ENCODE measurements at regions not wholly inside any gene's neighbourhood (a gene's known extent, or its start where the extent isn't known, plus 50 kb on each side); places are given as distances from the start of the nearest gene placed in this dataset.

DNA sequence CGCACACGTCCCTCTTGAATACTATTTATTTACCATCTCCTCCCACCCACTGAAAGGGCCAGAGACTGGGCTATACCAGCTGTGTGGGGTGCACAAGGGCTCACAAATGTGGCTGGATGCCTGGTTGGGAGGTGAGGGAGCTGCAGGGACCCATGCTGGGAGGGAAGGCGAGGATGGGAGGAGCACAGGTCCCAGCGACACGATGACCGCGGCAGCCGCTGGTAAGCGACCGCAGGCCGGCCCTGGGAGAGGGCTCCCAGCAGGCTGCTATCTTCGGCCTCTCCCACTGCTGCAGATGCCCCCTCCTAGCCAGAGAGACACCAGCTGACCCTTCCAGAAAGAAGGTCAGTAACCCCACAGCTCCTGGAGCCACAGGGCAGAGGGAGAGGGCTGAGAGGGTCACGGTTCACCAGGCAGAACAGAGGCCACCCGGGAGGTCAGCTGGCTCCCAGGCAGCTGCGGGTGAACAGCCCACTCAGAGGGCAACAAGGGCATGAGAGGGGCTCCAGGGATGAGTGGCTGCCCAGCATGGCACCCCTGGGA, 163.9 kb downstream of the CRYBB2 start:
- ChIA-PET CTCF (ENCODE audit: unreplicated experiment) (no interaction called here), POLR2A (interaction anchor here (0.6 kb wide), 1 partner anchor 1150 kb away, joined by 3 read pairs; no protein-coding TSS in a partner anchor)
- H3K4me3 ChIP-seq (ENCODE audit: low read depth, low read length, poor library complexity, severe bottlenecking) = no peak overlapping the region
- peaks cover 6% of the 10 kb centered on the region; the same call in 1 of the 2 replicates for H3K79me2 ChIP-seq (ENCODE audit: insufficient read depth, low read depth, low read length)
- H4K20me1 ChIP-seq (ENCODE audit: insufficient read depth, low read length) = peaks cover 3% of the 10 kb centered on the region
- intact Hi-C loops (cut with micrococcal nuclease; ENCODE audit: unreplicated experiment) = no loop called here
- H3K36me3 ChIP-seq (ENCODE audit: insufficient read depth, low read length) = peaks cover 28% of the 10 kb centered on the region
- no TSS peak for BruUV-seq (replicated peaks)
- no peak overlapping the region for H3K4me2 ChIP-seq (ENCODE audit: low read length)
- DNase-seq (ENCODE audit: low spot score) = no peak
- H2AFZ ChIP-seq (ENCODE audit: low read length) = no peak overlapping the region
- TF ChIP-seq, protein P1, sequence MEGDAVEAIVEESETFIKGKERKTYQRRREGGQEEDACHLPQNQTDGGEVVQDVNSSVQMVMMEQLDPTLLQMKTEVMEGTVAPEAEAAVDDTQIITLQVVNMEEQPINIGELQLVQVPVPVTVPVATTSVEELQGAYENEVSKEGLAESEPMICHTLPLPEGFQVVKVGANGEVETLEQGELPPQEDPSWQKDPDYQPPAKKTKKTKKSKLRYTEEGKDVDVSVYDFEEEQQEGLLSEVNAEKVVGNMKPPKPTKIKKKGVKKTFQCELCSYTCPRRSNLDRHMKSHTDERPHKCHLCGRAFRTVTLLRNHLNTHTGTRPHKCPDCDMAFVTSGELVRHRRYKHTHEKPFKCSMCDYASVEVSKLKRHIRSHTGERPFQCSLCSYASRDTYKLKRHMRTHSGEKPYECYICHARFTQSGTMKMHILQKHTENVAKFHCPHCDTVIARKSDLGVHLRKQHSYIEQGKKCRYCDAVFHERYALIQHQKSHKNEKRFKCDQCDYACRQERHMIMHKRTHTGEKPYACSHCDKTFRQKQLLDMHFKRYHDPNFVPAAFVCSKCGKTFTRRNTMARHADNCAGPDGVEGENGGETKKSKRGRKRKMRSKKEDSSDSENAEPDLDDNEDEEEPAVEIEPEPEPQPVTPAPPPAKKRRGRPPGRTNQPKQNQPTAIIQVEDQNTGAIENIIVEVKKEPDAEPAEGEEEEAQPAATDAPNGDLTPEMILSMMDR (conservative IDR thresholded peaks at IDR 0.05; ENCODE audit: low read length) = no peak
- no peak for TF ChIP-seq EZH2phosphoT487 (IDR thresholded peaks at IDR 0.05; ENCODE audit: borderline replicate concordance, low read depth, low read length)
- no peaks in the 10 kb centered on the region for H3K9me2 ChIP-seq (ENCODE audit: insufficient read depth, low read length)
- H3K27ac ChIP-seq (ENCODE audit: low read depth, low read length, poor library complexity, severe bottlenecking) = no peak overlapping the region
- H3K4me1 ChIP-seq (ENCODE audit: insufficient read depth, low read length, poor library complexity, severe bottlenecking) = peaks cover 21% of the 10 kb centered on the region
- no peaks in the 10 kb centered on the region for H3K9me3 ChIP-seq (ENCODE audit: low read length)

DNA sequence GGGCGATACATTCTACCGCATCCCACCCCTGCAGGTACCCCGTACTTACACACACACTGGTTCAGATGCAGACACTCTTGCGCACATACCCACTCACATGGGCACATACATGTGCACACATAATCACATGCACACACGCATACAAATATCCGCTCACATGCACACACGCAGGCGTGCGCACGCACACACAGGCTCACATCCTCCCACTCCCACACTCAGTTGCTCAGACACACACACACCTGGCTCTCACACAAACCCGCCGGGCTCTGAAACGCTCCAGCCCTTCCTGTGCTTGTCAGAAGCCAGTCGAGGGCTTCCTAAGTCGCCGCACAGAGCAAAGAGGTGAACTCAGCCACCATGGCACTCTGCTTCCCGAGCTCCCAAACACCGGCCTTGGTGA, 164.5 kb downstream of the CRYBB2 start:
- Histone ChIP-seq H3K9me3 (ENCODE audit: low read length) (no peaks in the 10 kb centered on the region), H3K4me1 (ENCODE audit: insufficient read depth, low read length, poor library complexity, severe bottlenecking) (peaks cover 23% of the 10 kb centered on the region), H3K4me2 (ENCODE audit: low read length) (no peak overlapping the region), H3K36me3 (ENCODE audit: insufficient read depth, low read length) (peaks cover 23% of the 10 kb centered on the region), H3K9me2 (ENCODE audit: insufficient read depth, low read length) (no peaks in the 10 kb centered on the region), H3K27ac (ENCODE audit: low read depth, low read length, poor library complexity, severe bottlenecking) (no peak overlapping the region), H3K79me2 (ENCODE audit: insufficient read depth, low read depth, low read length) (peaks cover 6% of the 10 kb centered on the region; the same call in 1 of the 2 replicates), H3K4me3 (ENCODE audit: low read depth, low read length, poor library complexity, severe bottlenecking) (no peak overlapping the region), H2AFZ (ENCODE audit: low read length) (no peak overlapping the region), H4K20me1 (ENCODE audit: insufficient read depth, low read length) (peaks cover 3% of the 10 kb centered on the region)
- no peak for TF ChIP-seq EZH2phosphoT487 (IDR thresholded peaks at IDR 0.05; ENCODE audit: borderline replicate concordance, low read depth, low read length)
- TF ChIP-seq, protein P1 (conservative IDR thresholded peaks at IDR 0.05; ENCODE audit: low read length) = no peak
- ChIA-PET CTCF (ENCODE audit: unreplicated experiment) (no interaction called here), POLR2A (no interaction called here)
- no TSS peak for BruUV-seq (replicated peaks)
- intact Hi-C loops (cut with micrococcal nuclease; ENCODE audit: unreplicated experiment) = no loop called here
- DNase-seq (ENCODE audit: low spot score) = no peak

DNA sequence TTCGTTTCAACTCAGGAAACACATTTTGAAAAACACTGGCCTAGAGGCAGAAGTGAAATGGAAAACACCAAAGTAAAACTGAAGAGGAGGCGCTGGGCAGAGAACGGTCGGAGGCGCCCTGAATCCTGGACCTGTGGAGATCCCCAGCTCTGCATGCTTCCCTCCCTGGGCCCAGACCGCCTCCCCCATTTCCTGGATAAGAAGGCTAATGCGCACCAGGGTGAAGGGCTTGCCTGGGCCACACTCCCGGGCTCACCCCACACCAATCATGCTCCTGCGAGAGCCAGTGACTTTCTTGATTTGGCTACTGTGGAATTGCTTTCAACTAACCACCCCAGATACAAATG, 167.1 kb downstream of the CRYBB2 start:
- no peaks in the 10 kb centered on the region for H3K36me3 ChIP-seq (ENCODE audit: insufficient read depth, low read length)
- TF ChIP-seq, protein P1 (conservative IDR thresholded peaks at IDR 0.05; ENCODE audit: low read length) = no peak
- TF ChIP-seq EZH2phosphoT487 (IDR thresholded peaks at IDR 0.05; ENCODE audit: borderline replicate concordance, low read depth, low read length) = no peak
- H3K27ac ChIP-seq (ENCODE audit: low read depth, low read length, poor library complexity, severe bottlenecking) = peak overlapping the region; percentile 6
- intact Hi-C loops (cut with micrococcal nuclease; ENCODE audit: unreplicated experiment) = no loop called here
- peaks cover 3% of the 10 kb centered on the region for H4K20me1 ChIP-seq (ENCODE audit: insufficient read depth, low read length)
- BruUV-seq (replicated peaks) = no TSS peak
- peaks cover 35% of the 10 kb centered on the region for H3K4me1 ChIP-seq (ENCODE audit: insufficient read depth, low read length, poor library complexity, severe bottlenecking)
- H3K4me2 ChIP-seq (ENCODE audit: low read length) = peak overlapping the region; percentile 67
- CTCF ChIA-PET (ENCODE audit: unreplicated experiment) = no interaction called here
- no peak for DNase-seq (ENCODE audit: low spot score)
- peaks cover 6% of the 10 kb centered on the region; the same call in 1 of the 2 replicates for H3K79me2 ChIP-seq (ENCODE audit: insufficient read depth, low read depth, low read length)
- no peaks in the 10 kb centered on the region for H3K9me2 ChIP-seq (ENCODE audit: insufficient read depth, low read length)
- POLR2A ChIA-PET = interaction anchor here (0.6 kb wide), 1 partner anchor 10 kb away, joined by 6 read pairs; no protein-coding TSS in a partner anchor
- H3K4me3 ChIP-seq (ENCODE audit: low read depth, low read length, poor library complexity, severe bottlenecking) = no peak overlapping the region
- no peak overlapping the region for H2AFZ ChIP-seq (ENCODE audit: low read length)
- H3K9me3 ChIP-seq (ENCODE audit: low read length) = no peaks in the 10 kb centered on the region

Measured in OCI-LY7 (cell line).